Activated naive CD4-positive, alpha-beta T cell treated with anti-CD3 and anti-CD28 coated beads, Interleukin-2, amount 50 U/mL, for 72 hours (primary cell): ENCODE measurements at regions not wholly inside any gene's neighbourhood (a gene's known extent, or its start where the extent isn't known, plus 50 kb on each side); places are given as distances from the start of the nearest gene placed in this dataset.
"Not testable (repeated sequence)": the region's sequence is repeated elsewhere in the genome, so short reads cannot be mapped to it uniquely, and the experiment has no call there.

ENCODE experiments used
- ATAC-seq, 2 donors: fragments of 150-1000 bp; cut with Tn5 transposase; 2 replicates each; pipeline ENCODE4 v1.10.0; 2021; ENCODE audit warnings: mild to moderate bottlenecking in 2 of 2, moderate library complexity in 2 of 2
- DNase-seq, 2 donors: peaks; one replicate each; pipeline ENCODE4 v3.0.0; 2021 to 2022; ENCODE audit warnings: low spot score in 2 of 2
- H3K27ac Mint-ChIP-seq, 2 donors: one replicate each; pipeline ENCODE4 v1.8.0; 2022; ENCODE audit warnings: mild to moderate bottlenecking in 2 of 2, mixed read lengths in 2 of 2
- H3K36me3 Mint-ChIP-seq, 2 donors: one replicate each; pipeline ENCODE4 v1.8.0; 2022; ENCODE audit warnings: mixed read lengths in 2 of 2
- H3K9me3 Mint-ChIP-seq, 2 donors: one replicate each; pipeline ENCODE4 v1.8.0; 2022; ENCODE audit warnings: mixed read lengths in 2 of 2

- no peaks in the 10 kb centered on the region for H3K36me3 Mint-ChIP-seq
- peaks cover 0 to 4% of the 10 kb centered on the region in 2 donors for H3K9me3 Mint-ChIP-seq
- H3K27ac Mint-ChIP-seq: peak overlapping the region; percentile 12 to 84
- DNase-seq (peak; percentile 66 to 68), ATAC-seq (peak; percentile 91 to 93)
Measured at GRCh38 chr6:118725944-118726343, 74.6 kb upstream of the CEP85L start.

- Mint-ChIP-seq H3K36me3 (no peaks in the 10 kb centered on the region), H3K9me3 (peaks cover 0 to 4% of the 10 kb centered on the region in 2 donors), H3K27ac (peak overlapping the region; percentile 38 to 50)
- DNase-seq: no peak
- ATAC-seq: peak; percentile 38 to 39
Measured at GRCh38 chr6:118724211-118724610, 72.8 kb upstream of the CEP85L start.

GRCh38 chr6:118722829-118723813 is 71.7 kb upstream of the CEP85L start:
- DNase-seq: no peak
- no peak for ATAC-seq
- Mint-ChIP-seq H3K9me3 (peaks cover 0 to 3% of the 10 kb centered on the region in 2 donors), H3K36me3 (no peaks in the 10 kb centered on the region), H3K27ac (peak overlapping the region in 1 of 2 donors; percentile 18)

GRCh38 chr6:118720125-118720473 is 68.7 kb upstream of the CEP85L start:
- ATAC-seq: peak; percentile 24 to 65
- no peaks in the 10 kb centered on the region for H3K9me3 Mint-ChIP-seq

GRCh38 chr6:118719351-118720124 is 68.1 kb upstream of the CEP85L start:
- ATAC-seq (peak; percentile 73 to 75), DNase-seq (peak in 1 of 2 donors; percentile 63)
- Mint-ChIP-seq H3K27ac (peak overlapping the region; percentile 88 to 92), H3K9me3 (no peaks in the 10 kb centered on the region), H3K36me3 (no peaks in the 10 kb centered on the region)

More at GRCh38 chr6:118720125-118720473, 68.7 kb upstream of the CEP85L start:
- DNase-seq: no peak
- H3K36me3 Mint-ChIP-seq: no peaks in the 10 kb centered on the region
- H3K27ac Mint-ChIP-seq: peak overlapping the region; percentile 88 to 92

- peak overlapping the region; percentile 88 to 92 for H3K27ac Mint-ChIP-seq
- H3K9me3 Mint-ChIP-seq: no peaks in the 10 kb centered on the region
- ATAC-seq (peak in 1 of 2 donors; percentile 52), DNase-seq (no peak)
- H3K36me3 Mint-ChIP-seq: no peaks in the 10 kb centered on the region
Measured at GRCh38 chr6:118718903-118719302, 67.5 kb upstream of the CEP85L start.

GRCh38 chr6:118718297-118718696 is 66.9 kb upstream of the CEP85L start:
- DNase-seq (no peak), ATAC-seq (no peak)
- no peaks in the 10 kb centered on the region for H3K9me3 Mint-ChIP-seq
- no peaks in the 10 kb centered on the region for H3K36me3 Mint-ChIP-seq
- no peak overlapping the region for H3K27ac Mint-ChIP-seq

GRCh38 chr6:118717106-118717505 is 65.7 kb upstream of the CEP85L start:
- ATAC-seq: no peak
- no peak for DNase-seq
- Mint-ChIP-seq H3K36me3 (no peaks in the 10 kb centered on the region), H3K9me3 (no peaks in the 10 kb centered on the region), H3K27ac (no peak overlapping the region)

- not testable (repeated sequence) for H3K36me3 Mint-ChIP-seq, DNase-seq, ATAC-seq, H3K27ac Mint-ChIP-seq, H3K9me3 Mint-ChIP-seq
Measured at GRCh38 chr6:118715907-118716306, 64.5 kb upstream of the CEP85L start.

- H3K36me3 Mint-ChIP-seq: peaks cover 5 to 6% of the 10 kb centered on the region in 2 donors
- DNase-seq (no peak), ATAC-seq (no peak)
- no peak overlapping the region for H3K27ac Mint-ChIP-seq
- H3K9me3 Mint-ChIP-seq: peaks cover 0 to 3% of the 10 kb centered on the region in 2 donors
Measured at GRCh38 chr6:118715376-118715775, 64.0 kb upstream of the CEP85L start.

GRCh38 chr6:118714756-118715155 is 63.4 kb upstream of the CEP85L start:
- Mint-ChIP-seq H3K27ac (no peak overlapping the region), H3K9me3 (peaks cover 0 to 3% of the 10 kb centered on the region in 2 donors), H3K36me3 (peaks cover 5 to 6% of the 10 kb centered on the region in 2 donors)
- DNase-seq (no peak), ATAC-seq (no peak)

GRCh38 chr6:118712969-118713368 is 61.6 kb upstream of the CEP85L start:
- Mint-ChIP-seq H3K27ac (peak overlapping the region; percentile 2 to 26), H3K36me3 (peaks cover 8 to 9% of the 10 kb centered on the region in 2 donors), H3K9me3 (peaks cover 0 to 3% of the 10 kb centered on the region in 2 donors)
- peak; percentile 22 to 43 for ATAC-seq
- DNase-seq: no peak

GRCh38 chr6:118710616-118711015 is 59.2 kb upstream of the CEP85L start:
- Mint-ChIP-seq H3K9me3 (peaks cover 0 to 3% of the 10 kb centered on the region in 2 donors), H3K27ac (peak overlapping the region; percentile 37 to 89), H3K36me3 (peaks cover 18% of the 10 kb centered on the region in 2 donors)
- DNase-seq (no peak), ATAC-seq (no peak)

- H3K9me3 Mint-ChIP-seq: peaks cover 0 to 3% of the 10 kb centered on the region in 2 donors
- peak; percentile 89 to 90 for ATAC-seq
- H3K27ac Mint-ChIP-seq: peak overlapping the region; percentile 89 to 98
- peaks cover 18 to 21% of the 10 kb centered on the region in 2 donors for H3K36me3 Mint-ChIP-seq
- DNase-seq: peak; percentile 63 to 75
Measured at GRCh38 chr6:118709859-118710350, 58.5 kb upstream of the CEP85L start.

- Mint-ChIP-seq H3K9me3 (peaks cover 0 to 3% of the 10 kb centered on the region in 2 donors), H3K36me3 (peaks cover 18 to 23% of the 10 kb centered on the region in 2 donors), H3K27ac (peak overlapping the region; percentile 89 to 98)
- ATAC-seq (no peak), DNase-seq (no peak)
Measured at GRCh38 chr6:118708744-118709143, 57.4 kb upstream of the CEP85L start.

GRCh38 chr6:118708055-118708454 is 56.7 kb upstream of the CEP85L start:
- Mint-ChIP-seq H3K36me3 (peaks cover 18 to 23% of the 10 kb centered on the region in 2 donors), H3K27ac (peak overlapping the region; percentile 87 to 89), H3K9me3 (peaks cover 0 to 3% of the 10 kb centered on the region in 2 donors)
- no peak for ATAC-seq
- no peak for DNase-seq

GRCh38 chr6:118706702-118707101 is 55.3 kb upstream of the CEP85L start:
- Mint-ChIP-seq H3K9me3 (peaks cover under 1 to 3% of the 10 kb centered on the region in 2 donors), H3K36me3 (peaks cover 18 to 25% of the 10 kb centered on the region in 2 donors), H3K27ac (peak overlapping the region; percentile 89 to 90)
- no peak for DNase-seq
- ATAC-seq: no peak
